NCI-H146 treated with DMSO at 0.1 percent for 48 hours (cell line): ENCODE measurements at regions not wholly inside any gene's neighbourhood (a gene's known extent, or its start where the extent isn't known, plus 50 kb on each side); places are given as distances from the start of the nearest gene placed in this dataset.
"Not testable (repeated sequence)": the region's sequence is repeated elsewhere in the genome, so short reads cannot be mapped to it uniquely, and the experiment has no call there.

ENCODE experiments used
- DNase-seq: peaks from one replicate; lab custom pipeline; 2025; ENCODE audit not compliant: unreplicated experiment; lab: John Stamatoyannopoulos, UW

DNA sequence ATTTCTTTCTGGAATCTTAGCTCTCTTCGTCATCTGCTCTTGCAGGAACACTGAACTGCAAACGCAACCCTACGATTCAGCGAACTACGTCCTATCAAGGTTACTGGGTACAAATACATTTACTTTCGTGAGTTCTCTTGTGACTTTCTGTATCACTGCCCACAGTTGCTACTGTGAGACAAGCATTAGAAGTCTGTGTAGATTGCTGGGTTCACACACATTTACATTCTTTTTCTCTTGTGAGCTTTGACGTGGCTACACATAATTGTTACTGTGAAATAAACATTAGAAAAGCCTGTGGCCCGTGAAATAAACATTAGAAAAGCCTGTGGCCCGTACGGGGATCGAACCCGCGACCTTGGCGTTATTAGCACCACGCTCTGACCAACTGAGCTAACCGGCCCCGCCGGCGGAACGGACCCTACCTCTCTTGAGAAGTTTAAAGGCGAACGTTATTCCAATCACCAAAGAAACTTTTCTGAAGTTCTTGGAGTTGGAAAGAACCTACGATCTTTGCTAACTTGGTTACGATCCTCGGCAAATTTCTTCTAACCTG, 61.2 kb upstream of the ZNF322 start:
- DNase-seq = not testable (repeated sequence)

DNA sequence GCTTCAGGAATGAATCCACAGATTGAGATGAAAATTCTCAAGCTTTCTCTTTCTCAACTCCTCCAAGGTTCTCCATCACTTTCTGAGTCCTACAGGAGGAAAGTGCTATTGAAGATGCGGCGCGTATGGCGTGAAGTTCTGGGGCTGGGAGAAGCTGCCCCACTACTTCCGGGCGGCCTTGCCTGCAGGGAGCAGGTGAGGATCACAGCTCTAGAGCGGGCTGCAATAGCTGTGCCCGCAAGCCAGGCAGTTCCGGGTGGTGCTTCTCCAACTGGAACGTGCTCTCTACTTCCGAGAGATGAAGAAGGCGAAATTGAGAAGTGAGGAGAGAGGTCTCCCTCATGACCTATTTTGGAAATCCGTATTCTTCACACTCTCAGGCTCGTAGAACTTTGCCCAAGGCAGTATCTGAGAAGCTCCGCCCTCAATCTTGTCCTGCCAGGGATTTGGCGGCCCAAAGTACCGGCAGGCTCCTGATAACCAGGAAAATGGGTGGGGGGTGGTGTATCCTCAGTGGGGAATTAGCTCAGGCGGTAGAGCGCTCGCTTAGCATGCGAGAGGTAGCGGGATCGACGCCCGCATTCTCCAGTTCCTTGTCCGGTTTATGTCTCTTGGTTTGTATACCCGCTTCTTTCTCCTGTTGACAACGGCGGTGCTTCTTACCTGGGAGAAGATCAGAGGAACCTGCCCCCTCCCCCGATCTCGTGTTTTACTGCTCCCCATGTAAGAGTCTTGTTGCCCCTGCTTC, 70.6 kb upstream of the ZNF322 start:
- DNase-seq = not testable (repeated sequence)

- DNase-seq = not testable (repeated sequence)
Observed at GRCh38 chr6:26734776-26735472, 75.4 kb upstream of the ZNF322 start.

- no peak for DNase-seq
Observed at GRCh38 chr6:26739811-26740210, 80.3 kb upstream of the ZNF322 start.

DNA sequence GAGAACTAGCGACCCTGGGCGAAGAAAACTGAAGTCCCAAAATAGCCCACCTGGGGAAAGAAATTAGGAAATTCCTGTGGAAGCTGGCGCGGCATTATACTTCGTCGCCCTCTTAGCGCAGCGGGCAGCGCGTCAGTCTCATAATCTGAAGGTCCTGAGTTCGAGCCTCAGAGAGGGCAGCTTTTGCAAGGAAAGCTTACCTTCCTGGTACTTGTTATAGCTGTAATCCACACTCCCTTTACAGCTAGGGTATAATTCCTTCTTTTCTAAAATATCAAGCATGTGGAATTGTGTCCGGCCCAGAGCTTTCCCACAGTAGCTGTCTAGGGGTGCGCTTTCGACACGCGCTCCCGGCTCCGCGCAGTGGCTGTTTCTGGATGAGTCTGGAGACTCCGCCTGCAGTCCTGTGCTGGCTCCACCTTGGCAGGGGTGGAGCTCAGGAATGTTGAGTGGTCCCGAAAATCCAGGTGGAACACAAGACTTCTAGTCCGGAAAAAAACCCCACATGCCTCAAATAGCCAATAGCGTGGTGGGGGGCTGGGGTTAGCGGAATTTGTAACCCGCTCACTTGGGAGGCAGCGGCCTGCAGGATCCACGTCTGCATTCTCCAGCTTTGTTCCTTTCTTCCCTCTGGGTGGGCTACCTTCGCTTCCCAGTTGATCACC, 83.7 kb upstream of the ZNF322 start:
- no peak for DNase-seq

- DNase-seq = no peak
Observed at GRCh38 chr6:26743941-26744699, 84.6 kb upstream of the ZNF322 start.

DNA sequence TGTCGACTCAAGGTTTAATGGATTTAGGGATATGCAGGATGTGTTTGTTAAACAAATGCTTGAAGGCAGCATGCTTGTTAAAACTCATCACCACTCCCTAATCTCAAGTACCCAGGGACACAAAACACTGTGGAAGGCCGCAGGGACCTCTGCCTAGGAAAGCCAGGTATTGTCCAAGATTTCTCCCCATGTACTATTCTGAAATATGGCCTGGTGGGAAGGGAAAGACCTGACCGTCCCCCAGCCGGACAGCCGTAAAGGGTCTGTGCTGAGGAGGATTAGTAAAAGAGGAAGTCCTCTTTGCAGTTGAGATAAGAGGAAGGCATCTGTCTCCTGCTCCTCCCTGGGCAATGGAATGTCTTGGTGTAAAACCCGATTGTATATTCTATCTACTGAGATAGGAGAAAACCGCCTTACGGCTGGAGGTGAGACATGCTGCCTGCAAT, 85.3 kb upstream of the ZNF322 start:
- not testable (repeated sequence) for DNase-seq

DNA sequence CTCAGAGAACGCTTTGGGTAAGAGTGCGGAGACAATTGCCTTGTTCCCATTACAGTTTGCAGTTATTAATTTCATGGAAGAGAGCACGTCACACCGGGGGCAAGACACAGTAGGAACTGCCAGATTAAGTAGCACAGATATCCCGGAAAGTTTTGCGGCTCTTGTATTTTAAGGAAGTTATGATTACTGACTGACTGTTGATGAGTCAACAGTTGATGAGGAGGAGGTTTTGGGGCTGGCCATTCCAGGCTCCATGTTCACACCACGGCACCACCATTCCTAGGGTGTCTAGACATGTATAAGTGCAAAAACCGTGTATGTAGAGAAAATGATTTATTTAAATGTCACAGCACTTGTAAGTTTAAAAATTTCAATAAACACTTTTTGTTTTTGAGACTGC, 86.4 kb upstream of the ZNF322 start:
- DNase-seq = not testable (repeated sequence)

- DNase-seq = not testable (repeated sequence)
Observed at GRCh38 chr6:26749126-26749758, 89.7 kb upstream of the ZNF322 start.

- not testable (repeated sequence) for DNase-seq
Observed at GRCh38 chr6:26749759-26750126, 90.2 kb upstream of the ZNF322 start.

DNA sequence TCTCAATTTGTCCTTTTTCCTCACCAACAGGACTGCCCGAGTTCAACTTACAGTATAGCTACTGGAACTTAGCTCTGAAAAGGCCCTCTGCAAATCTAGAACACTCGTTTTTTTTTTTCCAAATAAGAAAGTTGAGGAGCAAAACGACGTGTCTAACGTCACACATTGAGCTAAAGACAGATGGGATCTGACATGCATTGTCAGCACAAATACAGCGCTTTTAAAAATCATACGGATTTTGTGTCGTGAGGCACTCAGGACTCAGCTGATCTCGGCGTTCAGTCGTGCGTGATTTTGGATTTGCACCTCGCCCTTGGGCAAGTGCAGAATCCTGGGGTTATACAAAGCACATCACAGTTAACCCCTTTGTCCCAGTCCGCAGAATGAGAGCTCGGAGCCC, 94.7 kb upstream of the ZNF322 start:
- no peak for DNase-seq

GRCh38 chr6:26754801-26755200, 95.3 kb upstream of the ZNF322 start:
- DNase-seq = not testable (repeated sequence)

GRCh38 chr6:26756067-26756805, 96.7 kb upstream of the ZNF322 start:
- not testable (repeated sequence) for DNase-seq

- not testable (repeated sequence) for DNase-seq
Observed at GRCh38 chr6:26766203-26766902, 106.8 kb upstream of the ZNF322 start.

DNA sequence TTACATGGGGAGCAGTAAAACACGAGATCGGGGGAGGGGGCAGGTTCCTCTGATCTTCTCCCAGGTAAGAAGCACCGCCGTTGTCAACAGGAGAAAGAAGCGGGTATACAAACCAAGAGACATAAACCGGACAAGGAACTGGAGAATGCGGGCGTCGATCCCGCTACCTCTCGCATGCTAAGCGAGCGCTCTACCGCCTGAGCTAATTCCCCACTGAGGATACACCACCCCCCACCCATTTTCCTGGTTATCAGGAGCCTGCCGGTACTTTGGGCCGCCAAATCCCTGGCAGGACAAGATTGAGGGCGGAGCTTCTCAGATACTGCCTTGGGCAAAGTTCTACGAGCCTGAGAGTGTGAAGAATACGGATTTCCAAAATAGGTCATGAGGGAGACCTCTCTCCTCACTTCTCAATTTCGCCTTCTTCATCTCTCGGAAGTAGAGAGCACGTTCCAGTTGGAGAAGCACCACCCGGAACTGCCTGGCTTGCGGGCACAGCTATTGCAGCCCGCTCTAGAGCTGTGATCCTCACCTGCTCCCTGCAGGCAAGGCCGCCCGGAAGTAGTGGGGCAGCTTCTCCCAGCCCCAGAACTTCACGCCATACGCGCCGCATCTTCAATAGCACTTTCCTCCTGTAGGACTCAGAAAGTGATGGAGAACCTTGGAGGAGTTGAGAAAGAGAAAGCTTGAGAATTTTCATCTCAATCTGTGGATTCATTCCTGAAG, 111.6 kb upstream of the ZNF322 start:
- not testable (repeated sequence) for DNase-seq

DNA sequence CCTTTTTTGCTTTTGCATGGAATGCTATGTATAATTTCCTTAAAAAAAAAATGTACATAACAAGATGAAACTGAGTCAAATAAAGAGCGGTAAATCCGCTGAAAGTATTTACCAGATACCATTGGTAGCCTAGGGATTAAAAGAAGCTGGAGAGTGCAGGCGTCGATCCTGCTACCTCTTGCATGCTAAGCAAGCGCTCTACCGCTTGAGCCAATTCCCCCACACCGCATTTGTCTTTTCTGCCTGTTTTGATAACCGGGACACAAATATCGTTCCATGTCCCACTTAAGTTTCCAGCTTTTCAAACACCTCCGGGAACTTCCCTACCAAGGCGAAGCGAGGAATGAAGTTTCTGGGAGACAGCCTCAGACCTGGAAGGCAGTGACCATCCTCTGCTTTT, 113.9 kb upstream of the ZNF322 start:
- not testable (repeated sequence) for DNase-seq

DNA sequence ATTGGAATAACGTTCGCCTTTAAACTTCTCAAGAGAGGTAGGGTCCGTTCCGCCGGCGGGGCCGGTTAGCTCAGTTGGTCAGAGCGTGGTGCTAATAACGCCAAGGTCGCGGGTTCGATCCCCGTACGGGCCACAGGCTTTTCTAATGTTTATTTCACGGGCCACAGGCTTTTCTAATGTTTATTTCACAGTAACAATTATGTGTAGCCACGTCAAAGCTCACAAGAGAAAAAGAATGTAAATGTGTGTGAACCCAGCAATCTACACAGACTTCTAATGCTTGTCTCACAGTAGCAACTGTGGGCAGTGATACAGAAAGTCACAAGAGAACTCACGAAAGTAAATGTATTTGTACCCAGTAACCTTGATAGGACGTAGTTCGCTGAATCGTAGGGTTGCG, 121.0 kb upstream of the ZNF322 start:
- not testable (repeated sequence) for DNase-seq
